Stimulated activated CD8-positive, alpha-beta memory T cell treated with anti-CD3 and anti-CD28 coated beads, Interleukin-7, amount 100 ng/mL, for 48 hours (primary cell): ENCODE measurements at regions not wholly inside any gene's neighbourhood (a gene's known extent, or its start where the extent isn't known, plus 50 kb on each side); places are given as distances from the start of the nearest gene placed in this dataset.
"Not testable (repeated sequence)": the region's sequence is repeated elsewhere in the genome, so short reads cannot be mapped to it uniquely, and the experiment has no call there.

ENCODE experiments used
- DNase-seq, 2 donors: peaks; one replicate each; pipeline ENCODE4 v3.0.0-alpha.2; 2020; ENCODE audit warnings: low read depth in 1 of 2; ENCODE audit errors: extremely low read depth in 1 of 2

GRCh38 chr3:5348229-5348902, 160.9 kb downstream of the EDEM1 start:
- DNase-seq = no peak

- DNase-seq = no peak
Observed at GRCh38 chr3:5349343-5349742, 161.8 kb downstream of the EDEM1 start.

GRCh38 chr3:5357089-5357488, 169.6 kb downstream of the EDEM1 start:
- no peak for DNase-seq

GRCh38 chr3:5358911-5359310, 171.4 kb downstream of the EDEM1 start:
- DNase-seq = no peak

- DNase-seq = no peak
Observed at GRCh38 chr3:5360453-5360852, 172.9 kb downstream of the EDEM1 start.

- no peak for DNase-seq
Observed at GRCh38 chr3:5366746-5367145, 179.2 kb downstream of the EDEM1 start.

- not testable (repeated sequence) for DNase-seq
Observed at GRCh38 chr3:5371555-5371954, 184.0 kb downstream of the EDEM1 start.

- DNase-seq = no peak
Observed at GRCh38 chr3:5376761-5377160, 189.3 kb downstream of the EDEM1 start.

- DNase-seq = not testable (repeated sequence)
Observed at GRCh38 chr3:5379266-5379665, 191.8 kb downstream of the EDEM1 start.

GRCh38 chr3:5383486-5384263, 196.2 kb downstream of the EDEM1 start:
- DNase-seq = not testable (repeated sequence)

- DNase-seq = no peak
Observed at GRCh38 chr3:5384557-5385236, 197.2 kb downstream of the EDEM1 start.

- DNase-seq = no peak
Observed at GRCh38 chr3:5388091-5388490, 200.6 kb downstream of the EDEM1 start.

- no peak for DNase-seq
Observed at GRCh38 chr3:5389057-5389456, 201.6 kb downstream of the EDEM1 start.

GRCh38 chr3:5390221-5390620, 202.7 kb downstream of the EDEM1 start:
- no peak for DNase-seq

- DNase-seq = no peak
Observed at GRCh38 chr3:5390936-5391625, 203.6 kb downstream of the EDEM1 start.

GRCh38 chr3:5401002-5401401, 213.5 kb downstream of the EDEM1 start:
- DNase-seq = no peak

GRCh38 chr3:5404718-5405117, 217.2 kb downstream of the EDEM1 start:
- no peak for DNase-seq

- DNase-seq = no peak
Observed at GRCh38 chr3:5411786-5412185, 224.3 kb downstream of the EDEM1 start.

- DNase-seq = no peak
Observed at GRCh38 chr3:5423076-5423475, 235.6 kb downstream of the EDEM1 start.

- DNase-seq = no peak
Observed at GRCh38 chr3:5423523-5423922, 236.0 kb downstream of the EDEM1 start.

- DNase-seq = no peak
Observed at GRCh38 chr3:5425371-5425770, 237.9 kb downstream of the EDEM1 start.
